C1 segment of cervical spinal cord (tissue), 14 donors: ENCODE measurements at regions not wholly inside any gene's neighbourhood (a gene's known extent, or its start where the extent isn't known, plus 50 kb on each side); places are given as distances from the start of the nearest gene placed in this dataset.

Source experiments
- DNase-seq, 14 donors: peaks; one replicate each; lab custom pipeline; 2025; lab: John Stamatoyannopoulos, UW

- DNase-seq: no peak
Observed at GRCh38 chr20:22504829-22505377, 79.5 kb downstream of the FOXA2 start.

GRCh38 chr20:22503577-22503976, 80.8 kb downstream of the FOXA2 start:
- DNase-seq: no peak

GRCh38 chr20:22502731-22503191, 81.6 kb downstream of the FOXA2 start:
- no peak for DNase-seq

- DNase-seq: no peak
Observed at GRCh38 chr20:22501566-22502344, 82.6 kb downstream of the FOXA2 start.

- DNase-seq: no peak
Observed at GRCh38 chr20:22501034-22501433, 83.3 kb downstream of the FOXA2 start.

GRCh38 chr20:22499515-22500166, 84.7 kb downstream of the FOXA2 start:
- DNase-seq: no peak

- DNase-seq: no peak
Observed at GRCh38 chr20:22496817-22497216, 87.6 kb downstream of the FOXA2 start.

- DNase-seq: no peak
Observed at GRCh38 chr20:22495789-22496188, 88.6 kb downstream of the FOXA2 start.

GRCh38 chr20:22495172-22495571, 89.2 kb downstream of the FOXA2 start:
- DNase-seq: no peak

GRCh38 chr20:22492497-22492896, 91.9 kb downstream of the FOXA2 start:
- DNase-seq: no peak

- DNase-seq: no peak
Observed at GRCh38 chr20:22491194-22491505, 93.2 kb downstream of the FOXA2 start.

- DNase-seq: no peak
Observed at GRCh38 chr20:22490287-22491193, 93.8 kb downstream of the FOXA2 start.

GRCh38 chr20:22489626-22490286, 94.6 kb downstream of the FOXA2 start:
- no peak for DNase-seq

GRCh38 chr20:22480336-22480735, 104.0 kb downstream of the FOXA2 start:
- no peak for DNase-seq

GRCh38 chr20:22475662-22476061, 108.7 kb downstream of the FOXA2 start:
- no peak for DNase-seq

GRCh38 chr20:22474224-22474623, 110.1 kb downstream of the FOXA2 start:
- no peak for DNase-seq

- DNase-seq: no peak
Observed at GRCh38 chr20:22473293-22473692, 111.1 kb downstream of the FOXA2 start.

GRCh38 chr20:22472447-22473100, 111.8 kb downstream of the FOXA2 start:
- DNase-seq: no peak

GRCh38 chr20:22471156-22471836, 113.1 kb downstream of the FOXA2 start:
- DNase-seq: no peak

GRCh38 chr20:22470620-22471026, 113.7 kb downstream of the FOXA2 start:
- no peak for DNase-seq
